K562 (cell line): ENCODE measurements at regions not wholly inside any gene's neighbourhood (a gene's known extent, or its start where the extent isn't known, plus 50 kb on each side); places are given as distances from the start of the nearest gene placed in this dataset.

Experiments used
- BMI1 ChIP-seq: fragments of 150-350 bp; IDR thresholded peaks from 2 replicates; pipeline ENCODE4 v1.6.1; 2014; ENCODE audit warnings: low read length
- CAMTA2 ChIP-seq: fragments of 250-450 bp; sonication (Bioruptor Pico); conservative IDR thresholded peaks from 2 replicates; pipeline ENCODE4 v1.5.1; 2022
- JUN ChIP-seq, 2 experiments: sonication (generic) in 1 of 2; formaldehyde crosslinking in 1 of 2; IDR thresholded peaks; 2 replicates each; pipeline versions ENCODE4 v1.6.1 to v1.8.0; 2012 to 2022; ENCODE audit warnings: borderline replicate concordance in 2 of 2, mild to moderate bottlenecking in 2 of 2, improper control_type of control experiment in 1 of 2, low read depth in 1 of 2, low read length in 1 of 2, missing genetic modification reagents in 1 of 2
- MYNN ChIP-seq, 2 experiments: sonication (generic); formaldehyde crosslinking in 1 of 2; IDR thresholded peaks; 2 replicates each; pipeline versions ENCODE4 v1.5.0 to v1.6.1; 2016 to 2020; ENCODE audit warnings: antibody characterized with exemption in 1 of 2, missing genetic modification reagents in 1 of 2
- NFE2L1 ChIP-seq: fragments of 450-650 bp; IDR thresholded peaks from 2 replicates; pipeline ENCODE4 v1.6.1; 2016; ENCODE audit warnings: missing genetic modification characterization, low read depth, mild to moderate bottlenecking, missing compliant biosample characterization, moderate library complexity, borderline replicate concordance
- POLR3G ChIP-seq: IDR thresholded peaks from 2 replicates; pipeline ENCODE4 v1.6.1; 2011; ENCODE audit not compliant: insufficient read length, insufficient replicate concordance; ENCODE audit errors: extremely low read depth
- SLC30A9 ChIP-seq: fragments of 250-450 bp; sonication (Bioruptor Pico); IDR thresholded peaks from 2 replicates; pipeline ENCODE4 v1.8.0; 2022; ENCODE audit warnings: mild to moderate bottlenecking, moderate library complexity
- SMAD1 ChIP-seq: fragments of 150-350 bp; IDR thresholded peaks from 2 replicates; pipeline ENCODE4 v1.6.1; 2014; ENCODE audit warnings: low read length, low read depth; ENCODE audit not compliant: partially characterized antibody
- SMAD3 ChIP-seq: fragments of 450-650 bp; formaldehyde crosslinking; conservative IDR thresholded peaks from 2 replicates; pipeline ENCODE4 v1.4.0; 2020; ENCODE audit warnings: mild to moderate bottlenecking
- TBL1XR1 ChIP-seq, 2 experiments: IDR thresholded peaks; 2 replicates each; pipeline ENCODE4 v1.6.1; 2012; ENCODE audit warnings: improper control_type of control experiment in 2 of 2, low read length in 2 of 2, mild to moderate bottlenecking in 1 of 2
- TEAD2 ChIP-seq: fragments of 450-650 bp; IDR thresholded peaks from 2 replicates; pipeline ENCODE4 v1.6.1; 2016; ENCODE audit warnings: missing genetic modification characterization, control low read depth, missing compliant biosample characterization
- ZC3H8 ChIP-seq: fragments of 450-650 bp; IDR thresholded peaks from 2 replicates; pipeline ENCODE4 v1.6.1; 2017
- ZNF274 ChIP-seq: IDR thresholded peaks from 2 replicates; pipeline ENCODE4 v1.6.1; 2011; ENCODE audit warnings: low read depth, mild to moderate bottlenecking, low read length, moderate library complexity, borderline replicate concordance
- ZNF324 ChIP-seq: fragments of 250-450 bp; sonication (Bioruptor Pico); IDR thresholded peaks from 2 replicates; pipeline ENCODE4 v1.4.0; 2020; ENCODE audit warnings: mild to moderate bottlenecking
- ZNF57 ChIP-seq: fragments of 450-650 bp; formaldehyde crosslinking; IDR thresholded peaks from 2 replicates; pipeline ENCODE4 v1.4.0; 2020; ENCODE audit warnings: mild to moderate bottlenecking, moderate library complexity
- ZNF586 ChIP-seq: fragments of 450-650 bp; formaldehyde crosslinking; conservative IDR thresholded peaks from 2 replicates; pipeline ENCODE4 v1.4.0; 2020; ENCODE audit warnings: mild to moderate bottlenecking, moderate library complexity
- TF ChIP-seq, protein P1 (sequence below): sonication (generic); formaldehyde crosslinking; IDR thresholded peaks from 2 replicates; pipeline ENCODE4 v1.8.0; 2022; ENCODE audit warnings: mild to moderate bottlenecking, missing genetic modification reagents
- TF ChIP-seq, protein P2 (sequence below): fragments of 450-650 bp; conservative IDR thresholded peaks from 2 replicates; pipeline ENCODE4 v1.6.1; 2016; ENCODE audit warnings: missing genetic modification characterization, low read depth, mild to moderate bottlenecking, missing compliant biosample characterization, moderate library complexity
- TF ChIP-seq, protein P3 (sequence below): fragments of 250-450 bp; sonication (Bioruptor Pico); IDR thresholded peaks from 2 replicates; pipeline ENCODE4 v1.4.0; 2020
- TF ChIP-seq, protein P4 (sequence below): fragments of 250-450 bp; sonication (Bioruptor Pico); IDR thresholded peaks from 2 replicates; pipeline ENCODE4 v1.8.0; 2022; ENCODE audit warnings: inconsistent platforms, mild to moderate bottlenecking, moderate library complexity, borderline replicate concordance

DNA sequence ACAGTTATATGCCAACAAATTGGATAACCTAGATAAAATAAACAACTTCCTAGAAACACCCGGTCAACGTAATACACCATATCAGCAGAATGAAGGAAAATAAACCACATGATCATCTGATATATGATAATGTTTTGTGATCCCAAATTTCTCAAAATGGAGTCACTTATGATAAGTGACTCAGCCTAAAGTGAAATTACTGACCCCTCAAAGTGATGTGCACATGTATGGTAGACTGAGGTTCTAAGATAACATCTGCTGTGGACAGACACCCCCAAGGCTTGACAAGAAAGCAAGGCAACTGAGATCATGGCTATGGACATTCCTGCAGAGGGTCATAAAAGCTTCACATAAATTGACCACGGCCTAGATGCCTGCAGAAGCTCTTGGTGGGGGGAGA, 105.1 kb upstream of the DCN start (continued):
- no peak for TF ChIP-seq TBL1XR1 (IDR thresholded peaks at IDR 0.05; ENCODE audit: low read length in 2 of 2)
- no peak for TF ChIP-seq ZC3H8
- TF ChIP-seq, protein P1, sequence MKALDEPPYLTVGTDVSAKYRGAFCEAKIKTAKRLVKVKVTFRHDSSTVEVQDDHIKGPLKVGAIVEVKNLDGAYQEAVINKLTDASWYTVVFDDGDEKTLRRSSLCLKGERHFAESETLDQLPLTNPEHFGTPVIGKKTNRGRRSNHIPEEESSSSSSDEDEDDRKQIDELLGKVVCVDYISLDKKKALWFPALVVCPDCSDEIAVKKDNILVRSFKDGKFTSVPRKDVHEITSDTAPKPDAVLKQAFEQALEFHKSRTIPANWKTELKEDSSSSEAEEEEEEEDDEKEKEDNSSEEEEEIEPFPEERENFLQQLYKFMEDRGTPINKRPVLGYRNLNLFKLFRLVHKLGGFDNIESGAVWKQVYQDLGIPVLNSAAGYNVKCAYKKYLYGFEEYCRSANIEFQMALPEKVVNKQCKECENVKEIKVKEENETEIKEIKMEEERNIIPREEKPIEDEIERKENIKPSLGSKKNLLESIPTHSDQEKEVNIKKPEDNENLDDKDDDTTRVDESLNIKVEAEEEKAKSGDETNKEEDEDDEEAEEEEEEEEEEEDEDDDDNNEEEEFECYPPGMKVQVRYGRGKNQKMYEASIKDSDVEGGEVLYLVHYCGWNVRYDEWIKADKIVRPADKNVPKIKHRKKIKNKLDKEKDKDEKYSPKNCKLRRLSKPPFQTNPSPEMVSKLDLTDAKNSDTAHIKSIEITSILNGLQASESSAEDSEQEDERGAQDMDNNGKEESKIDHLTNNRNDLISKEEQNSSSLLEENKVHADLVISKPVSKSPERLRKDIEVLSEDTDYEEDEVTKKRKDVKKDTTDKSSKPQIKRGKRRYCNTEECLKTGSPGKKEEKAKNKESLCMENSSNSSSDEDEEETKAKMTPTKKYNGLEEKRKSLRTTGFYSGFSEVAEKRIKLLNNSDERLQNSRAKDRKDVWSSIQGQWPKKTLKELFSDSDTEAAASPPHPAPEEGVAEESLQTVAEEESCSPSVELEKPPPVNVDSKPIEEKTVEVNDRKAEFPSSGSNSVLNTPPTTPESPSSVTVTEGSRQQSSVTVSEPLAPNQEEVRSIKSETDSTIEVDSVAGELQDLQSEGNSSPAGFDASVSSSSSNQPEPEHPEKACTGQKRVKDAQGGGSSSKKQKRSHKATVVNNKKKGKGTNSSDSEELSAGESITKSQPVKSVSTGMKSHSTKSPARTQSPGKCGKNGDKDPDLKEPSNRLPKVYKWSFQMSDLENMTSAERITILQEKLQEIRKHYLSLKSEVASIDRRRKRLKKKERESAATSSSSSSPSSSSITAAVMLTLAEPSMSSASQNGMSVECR: no peak
- no peak for TF ChIP-seq ZNF57
- 0 out of 2 replicates have a peak, but pooled peaks have one; percentile 42 for TF ChIP-seq TEAD2 (tag)
- TF ChIP-seq ZNF324 (CRISPR knock-in tag): no peak
- no peak for TF ChIP-seq SMAD1
- 0 out of 2 replicates have a peak, but pooled peaks have one; percentile 33 for TF ChIP-seq SMAD3 (CRISPR knock-in tag)
- TF ChIP-seq SLC30A9: no peak
- no peak for TF ChIP-seq CAMTA2 (CRISPR knock-in tag)
- TF ChIP-seq, protein P2, sequence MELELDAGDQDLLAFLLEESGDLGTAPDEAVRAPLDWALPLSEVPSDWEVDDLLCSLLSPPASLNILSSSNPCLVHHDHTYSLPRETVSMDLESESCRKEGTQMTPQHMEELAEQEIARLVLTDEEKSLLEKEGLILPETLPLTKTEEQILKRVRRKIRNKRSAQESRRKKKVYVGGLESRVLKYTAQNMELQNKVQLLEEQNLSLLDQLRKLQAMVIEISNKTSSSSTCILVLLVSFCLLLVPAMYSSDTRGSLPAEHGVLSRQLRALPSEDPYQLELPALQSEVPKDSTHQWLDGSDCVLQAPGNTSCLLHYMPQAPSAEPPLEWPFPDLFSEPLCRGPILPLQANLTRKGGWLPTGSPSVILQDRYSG (tag): 0 out of 2 replicates have a peak, but pooled peaks have one; percentile 50
- no peak for TF ChIP-seq ZNF586
- no peak for TF ChIP-seq JUN (IDR thresholded peaks at IDR 0.05; ENCODE audit: borderline replicate concordance, low read depth, low read length)
- no peak for TF ChIP-seq JUN (CRISPR knock-in tag; IDR thresholded peaks at IDR 0.05; ENCODE audit: borderline replicate concordance)
- no peak for TF ChIP-seq POLR3G
- TF ChIP-seq, protein P3, sequence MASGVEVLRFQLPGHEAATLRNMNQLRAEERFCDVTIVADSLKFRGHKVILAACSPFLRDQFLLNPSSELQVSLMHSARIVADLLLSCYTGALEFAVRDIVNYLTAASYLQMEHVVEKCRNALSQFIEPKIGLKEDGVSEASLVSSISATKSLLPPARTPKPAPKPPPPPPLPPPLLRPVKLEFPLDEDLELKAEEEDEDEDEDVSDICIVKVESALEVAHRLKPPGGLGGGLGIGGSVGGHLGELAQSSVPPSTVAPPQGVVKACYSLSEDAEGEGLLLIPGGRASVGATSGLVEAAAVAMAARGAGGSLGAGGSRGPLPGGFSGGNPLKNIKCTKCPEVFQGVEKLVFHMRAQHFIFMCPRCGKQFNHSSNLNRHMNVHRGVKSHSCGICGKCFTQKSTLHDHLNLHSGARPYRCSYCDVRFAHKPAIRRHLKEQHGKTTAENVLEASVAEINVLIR: 0 out of 2 replicates have a peak, but pooled peaks have one; percentile 17
- TF ChIP-seq NFE2L1: peak; percentile 39; the same call in 1 of the 2 replicates
- TF ChIP-seq, protein P4, sequence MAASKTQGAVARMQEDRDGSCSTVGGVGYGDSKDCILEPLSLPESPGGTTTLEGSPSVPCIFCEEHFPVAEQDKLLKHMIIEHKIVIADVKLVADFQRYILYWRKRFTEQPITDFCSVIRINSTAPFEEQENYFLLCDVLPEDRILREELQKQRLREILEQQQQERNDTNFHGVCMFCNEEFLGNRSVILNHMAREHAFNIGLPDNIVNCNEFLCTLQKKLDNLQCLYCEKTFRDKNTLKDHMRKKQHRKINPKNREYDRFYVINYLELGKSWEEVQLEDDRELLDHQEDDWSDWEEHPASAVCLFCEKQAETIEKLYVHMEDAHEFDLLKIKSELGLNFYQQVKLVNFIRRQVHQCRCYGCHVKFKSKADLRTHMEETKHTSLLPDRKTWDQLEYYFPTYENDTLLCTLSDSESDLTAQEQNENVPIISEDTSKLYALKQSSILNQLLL (CRISPR knock-in tag): no peak
- no peak for TF ChIP-seq ZNF274
- no peak for TF ChIP-seq MYNN (IDR thresholded peaks at IDR 0.05)
- no peak for TF ChIP-seq MYNN (CRISPR knock-in tag; IDR thresholded peaks at IDR 0.05)
- TF ChIP-seq BMI1: no peak
